ENCODE measurements at regions not wholly inside any gene's neighbourhood (a gene's known extent, or its start where the extent isn't known, plus 50 kb on each side); places are given as distances from the start of the nearest gene placed in this dataset.

GRCh38 chr7:138176060-138176459, 99.8 kb downstream of the AKR1D1 start:
- 90% methylated on average over 5 of the region's 5 CpGs for WGBS
- intact Hi-C loops (cut with DNase I): no loop called here
- TF ChIP-seq, protein P1, sequence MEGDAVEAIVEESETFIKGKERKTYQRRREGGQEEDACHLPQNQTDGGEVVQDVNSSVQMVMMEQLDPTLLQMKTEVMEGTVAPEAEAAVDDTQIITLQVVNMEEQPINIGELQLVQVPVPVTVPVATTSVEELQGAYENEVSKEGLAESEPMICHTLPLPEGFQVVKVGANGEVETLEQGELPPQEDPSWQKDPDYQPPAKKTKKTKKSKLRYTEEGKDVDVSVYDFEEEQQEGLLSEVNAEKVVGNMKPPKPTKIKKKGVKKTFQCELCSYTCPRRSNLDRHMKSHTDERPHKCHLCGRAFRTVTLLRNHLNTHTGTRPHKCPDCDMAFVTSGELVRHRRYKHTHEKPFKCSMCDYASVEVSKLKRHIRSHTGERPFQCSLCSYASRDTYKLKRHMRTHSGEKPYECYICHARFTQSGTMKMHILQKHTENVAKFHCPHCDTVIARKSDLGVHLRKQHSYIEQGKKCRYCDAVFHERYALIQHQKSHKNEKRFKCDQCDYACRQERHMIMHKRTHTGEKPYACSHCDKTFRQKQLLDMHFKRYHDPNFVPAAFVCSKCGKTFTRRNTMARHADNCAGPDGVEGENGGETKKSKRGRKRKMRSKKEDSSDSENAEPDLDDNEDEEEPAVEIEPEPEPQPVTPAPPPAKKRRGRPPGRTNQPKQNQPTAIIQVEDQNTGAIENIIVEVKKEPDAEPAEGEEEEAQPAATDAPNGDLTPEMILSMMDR (IDR thresholded peaks at IDR 0.05): no peak
- no peak for TF ChIP-seq EP300 (IDR thresholded peaks at IDR 0.05)
- no peak for TF ChIP-seq POLR2A (IDR thresholded peaks at IDR 0.05; ENCODE audit: low read depth)
- TF ChIP-seq POLR2AphosphoS5 (IDR thresholded peaks at IDR 0.05): no peak

GRCh38 chr7:138184191-138184590, 107.9 kb downstream of the AKR1D1 start:
- Histone ChIP-seq H3K27ac (replicated peaks in 1 of 4) (no peak overlapping the region), H3K9me3 (peaks cover 0 to 19% (median 14%) of the 10 kb centered on the region in 4 donors), H3K36me3 (no peaks in the 10 kb centered on the region), H3K27me3 (no peaks in the 10 kb centered on the region), H3K4me1 (peaks cover 0 to 3% (median 0%) of the 10 kb centered on the region in 4 donors), H3K4me3 (no peak overlapping the region)
- DNase-seq (ENCODE audit: extremely low spot score): no peak
- 82% methylated on average over 4 of the region's 4 CpGs for WGBS
- intact Hi-C loops (cut with DNase I): no loop called here
- TF ChIP-seq POLR2AphosphoS5 (IDR thresholded peaks at IDR 0.05) (no peak), EP300 (IDR thresholded peaks at IDR 0.05) (no peak), POLR2A (IDR thresholded peaks at IDR 0.05; ENCODE audit: low read depth) (no peak)
- TF ChIP-seq, protein P1 (IDR thresholded peaks at IDR 0.05): no peak

More at GRCh38 chr7:138176060-138176459, 99.8 kb downstream of the AKR1D1 start:
- no peak overlapping the region for H3K27ac ChIP-seq (replicated peaks in 1 of 4)
- no peaks in the 10 kb centered on the region for H3K4me1 ChIP-seq
- H3K36me3 ChIP-seq: no peaks in the 10 kb centered on the region
- no peak overlapping the region for H3K4me3 ChIP-seq
- peaks cover 0 to 13% (median 0%) of the 10 kb centered on the region in 4 donors for H3K9me3 ChIP-seq
- H3K27me3 ChIP-seq: no peaks in the 10 kb centered on the region
- DNase-seq (ENCODE audit: extremely low spot score): no peak

DNA sequence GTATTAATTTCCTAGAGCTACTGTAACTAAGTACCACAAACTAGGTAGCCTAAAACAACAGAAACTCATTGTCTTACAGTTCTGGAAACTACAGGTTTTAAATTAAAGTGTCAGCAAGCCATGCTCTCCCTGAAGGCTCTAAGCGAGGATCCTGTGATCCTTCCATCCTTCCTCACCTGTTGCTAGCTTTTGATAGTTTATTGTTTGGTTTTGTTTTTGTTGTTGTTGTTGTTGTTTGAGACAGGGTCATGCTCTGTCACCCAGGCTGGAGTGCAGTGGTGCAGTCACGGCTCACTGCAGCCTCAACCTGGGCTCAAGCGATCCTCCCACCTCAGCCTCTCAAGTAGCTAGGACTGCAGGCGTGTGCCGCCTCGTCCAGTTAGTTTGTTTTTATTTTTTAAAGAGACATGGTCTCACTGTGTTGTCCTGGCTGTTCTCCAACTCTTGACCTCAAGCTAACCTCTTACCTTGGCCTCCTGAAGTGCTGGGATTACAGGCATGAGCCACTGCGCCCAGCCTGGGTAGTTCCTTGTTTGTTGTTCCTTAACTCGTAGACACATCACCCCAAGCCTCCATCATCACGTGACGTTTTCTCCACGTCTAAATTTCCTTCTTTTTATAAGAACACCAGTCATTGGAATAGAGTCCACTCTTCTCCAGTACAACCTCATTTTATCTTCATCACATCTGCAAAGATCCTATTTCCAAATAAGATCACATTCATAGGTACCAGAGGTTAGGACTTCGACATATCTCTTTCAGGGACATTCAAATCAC, 109.1 kb downstream of the AKR1D1 start:
- intact Hi-C loops (cut with DNase I): no loop called here

GRCh38 chr7:138186951-138187351, 110.7 kb downstream of the AKR1D1 start:
- intact Hi-C loops (cut with DNase I): no loop called here
- WGBS: 50% methylated on average over 6 of the region's 6 CpGs
- no peaks in the 10 kb centered on the region for H3K36me3 ChIP-seq
- DNase-seq (ENCODE audit: extremely low spot score): no peak
- H3K4me3 ChIP-seq: no peak overlapping the region
- peaks cover 0 to 21% (median 14%) of the 10 kb centered on the region in 4 donors for H3K9me3 ChIP-seq
- no peak overlapping the region for H3K27ac ChIP-seq (replicated peaks in 1 of 4)
- TF ChIP-seq EP300 (IDR thresholded peaks at IDR 0.05) (no peak), POLR2AphosphoS5 (IDR thresholded peaks at IDR 0.05) (no peak), POLR2A (IDR thresholded peaks at IDR 0.05; ENCODE audit: low read depth) (no peak)
- TF ChIP-seq, protein P1 (IDR thresholded peaks at IDR 0.05): no peak
- no peaks in the 10 kb centered on the region for H3K27me3 ChIP-seq
- peaks cover 0 to 3% (median 0%) of the 10 kb centered on the region in 4 donors for H3K4me1 ChIP-seq

More for the DNA sequence above, 109.1 kb downstream of the AKR1D1 start:
- H3K9me3 ChIP-seq: peaks cover 0 to 21% (median 14%) of the 10 kb centered on the region in 4 donors
- WGBS: 85% methylated on average over 12 of the region's 12 CpGs
- H3K27me3 ChIP-seq: no peaks in the 10 kb centered on the region
- no peak overlapping the region for H3K27ac ChIP-seq (replicated peaks in 1 of 4)
- TF ChIP-seq POLR2AphosphoS5 (IDR thresholded peaks at IDR 0.05): no peak
- TF ChIP-seq EP300 (IDR thresholded peaks at IDR 0.05): no peak
- TF ChIP-seq, protein P1 (IDR thresholded peaks at IDR 0.05): no peak
- no peak overlapping the region for H3K4me3 ChIP-seq
- DNase-seq (ENCODE audit: extremely low spot score): no peak
- peaks cover 0 to 3% (median 0%) of the 10 kb centered on the region in 4 donors for H3K4me1 ChIP-seq
- no peaks in the 10 kb centered on the region for H3K36me3 ChIP-seq

Measured in esophagus muscularis mucosa (tissue), 4 donors.